ENCODE measurements at regions not wholly inside any gene's neighbourhood (a gene's known extent, or its start where the extent isn't known, plus 50 kb on each side); places are given as distances from the start of the nearest gene placed in this dataset.
A peak's percentile ranks its signal among the peaks of the same experiment; 100 is the strongest.

- H3K4me3 ChIP-seq (ENCODE audit: low read length in 2 of 2) = peak overlapping the region in 1 of 2 donors; percentile 8
- no peaks in the 10 kb centered on the region for H3K36me3 ChIP-seq (ENCODE audit: control insufficient read depth in 1 of 2, insufficient read depth in 2 of 2, low read length in 1 of 2)
- H3K27ac ChIP-seq (ENCODE audit: low read depth in 1 of 2, low read length in 2 of 2) = no peak overlapping the region
- no peaks in the 10 kb centered on the region for H3K27me3 ChIP-seq (ENCODE audit: control insufficient read depth in 1 of 2, insufficient read depth in 2 of 2, low read length in 1 of 2)
- ATAC-seq (ENCODE audit: low FRiP score) (peak; percentile 88), DNase-seq (peak; percentile 78 to 93)
- H3K9me3 ChIP-seq (ENCODE audit: control insufficient read depth, low read length) = no peaks in the 10 kb centered on the region
- intact Hi-C loops (cut with DNase I) = loop anchor here (5.0 kb wide), 1 partner anchor 301 kb away; no protein-coding TSS in a partner anchor
- H3K4me1 ChIP-seq (ENCODE audit: control insufficient read depth in 1 of 2, insufficient read depth in 2 of 2, low read length in 2 of 2) = no peaks in the 10 kb centered on the region
- WGBS, 2 donors = 2 to 3% methylated on average over 29 of the region's 29 CpGs
Observed at GRCh38 chr16:86761111-86762031, 183.0 kb downstream of the FOXL1 start.

DNA sequence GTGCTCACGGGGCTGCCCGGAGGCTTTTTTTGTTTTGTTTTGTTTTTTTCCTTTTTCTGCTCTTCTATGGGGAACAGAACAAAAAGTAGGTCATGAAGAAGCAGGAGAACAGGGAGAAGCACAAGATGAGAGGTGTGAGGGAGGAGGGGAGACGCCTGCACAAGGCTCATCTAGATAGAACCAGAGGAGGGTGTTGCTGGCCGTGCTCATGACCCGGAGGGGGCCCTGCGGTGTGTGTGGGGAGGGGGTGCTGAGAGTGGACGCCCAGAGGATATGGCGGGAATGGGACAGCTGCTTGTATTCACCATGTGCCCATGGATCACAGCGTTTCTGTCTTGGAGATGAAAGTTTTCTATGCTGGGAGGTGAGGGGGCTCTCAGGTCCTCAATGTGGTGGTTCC is 183.7 kb downstream of the FOXL1 start:
- no peak for ATAC-seq (ENCODE audit: low FRiP score)
- Histone ChIP-seq H3K36me3 (ENCODE audit: control insufficient read depth in 1 of 2, insufficient read depth in 2 of 2, low read length in 1 of 2) (no peaks in the 10 kb centered on the region), H3K27me3 (ENCODE audit: control insufficient read depth in 1 of 2, insufficient read depth in 2 of 2, low read length in 1 of 2) (no peaks in the 10 kb centered on the region), H3K4me3 (ENCODE audit: low read length in 2 of 2) (no peak overlapping the region), H3K27ac (ENCODE audit: low read depth in 1 of 2, low read length in 2 of 2) (no peak overlapping the region), H3K4me1 (ENCODE audit: control insufficient read depth in 1 of 2, insufficient read depth in 2 of 2, low read length in 2 of 2) (no peaks in the 10 kb centered on the region), H3K9me3 (ENCODE audit: control insufficient read depth, low read length) (no peaks in the 10 kb centered on the region)
- no peak for DNase-seq
- intact Hi-C loops (cut with DNase I) = loop anchor here (5.0 kb wide), 1 partner anchor 300 kb away; no protein-coding TSS in a partner anchor
- 49 to 55% methylated on average over 9 of the region's 9 CpGs for WGBS, 2 donors

- Histone ChIP-seq H3K27ac (ENCODE audit: low read depth in 1 of 2, low read length in 2 of 2) (no peak overlapping the region), H3K36me3 (ENCODE audit: control insufficient read depth in 1 of 2, insufficient read depth in 2 of 2, low read length in 1 of 2) (no peaks in the 10 kb centered on the region), H3K9me3 (ENCODE audit: control insufficient read depth, low read length) (no peaks in the 10 kb centered on the region), H3K27me3 (ENCODE audit: control insufficient read depth in 1 of 2, insufficient read depth in 2 of 2, low read length in 1 of 2) (no peaks in the 10 kb centered on the region), H3K4me3 (ENCODE audit: low read length in 2 of 2) (no peak overlapping the region), H3K4me1 (ENCODE audit: control insufficient read depth in 1 of 2, insufficient read depth in 2 of 2, low read length in 2 of 2) (no peaks in the 10 kb centered on the region)
- ATAC-seq (ENCODE audit: low FRiP score) (no peak), DNase-seq (no peak)
- WGBS, 2 donors = 87 to 89% methylated on average over 12 of the region's 12 CpGs
- intact Hi-C loops (cut with DNase I) = loop anchor here (5.0 kb wide), 1 partner anchor 298 kb away; no protein-coding TSS in a partner anchor
Observed at GRCh38 chr16:86763819-86764218, 185.5 kb downstream of the FOXL1 start.

DNA sequence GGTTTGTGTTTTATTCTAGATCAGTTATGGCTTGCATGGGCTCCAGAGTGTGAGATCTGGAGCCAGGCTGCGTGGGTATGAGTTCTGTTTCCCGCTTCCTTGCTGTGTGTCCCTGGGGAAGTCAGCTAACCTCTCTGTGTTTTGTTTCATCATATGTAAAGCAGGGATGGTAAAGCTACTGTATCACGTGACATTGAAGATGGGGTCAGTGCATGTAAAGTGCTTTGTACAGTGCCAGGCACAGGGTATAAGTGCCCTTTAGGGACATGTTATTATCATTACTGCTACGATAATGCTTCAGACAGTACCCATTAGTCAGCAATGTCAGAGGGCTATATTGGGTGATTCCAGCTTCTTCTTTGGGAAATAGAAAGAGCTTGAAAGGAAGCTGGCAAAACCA is 186.2 kb downstream of the FOXL1 start:
- 93 to 95% methylated on average over 4 of the region's 4 CpGs for WGBS, 2 donors
- ATAC-seq (ENCODE audit: low FRiP score) (no peak), DNase-seq (no peak)
- no peaks in the 10 kb centered on the region for H3K4me1 ChIP-seq (ENCODE audit: control insufficient read depth in 1 of 2, insufficient read depth in 2 of 2, low read length in 2 of 2)
- H3K27me3 ChIP-seq (ENCODE audit: control insufficient read depth in 1 of 2, insufficient read depth in 2 of 2, low read length in 1 of 2) = no peaks in the 10 kb centered on the region
- intact Hi-C loops (cut with DNase I) = loop anchor here (5.0 kb wide), 1 partner anchor 298 kb away; no protein-coding TSS in a partner anchor
- no peaks in the 10 kb centered on the region for H3K36me3 ChIP-seq (ENCODE audit: control insufficient read depth in 1 of 2, insufficient read depth in 2 of 2, low read length in 1 of 2)
- H3K4me3 ChIP-seq (ENCODE audit: low read length in 2 of 2) = no peak overlapping the region
- no peaks in the 10 kb centered on the region for H3K9me3 ChIP-seq (ENCODE audit: control insufficient read depth, low read length)
- H3K27ac ChIP-seq (ENCODE audit: low read depth in 1 of 2, low read length in 2 of 2) = no peak overlapping the region

DNA sequence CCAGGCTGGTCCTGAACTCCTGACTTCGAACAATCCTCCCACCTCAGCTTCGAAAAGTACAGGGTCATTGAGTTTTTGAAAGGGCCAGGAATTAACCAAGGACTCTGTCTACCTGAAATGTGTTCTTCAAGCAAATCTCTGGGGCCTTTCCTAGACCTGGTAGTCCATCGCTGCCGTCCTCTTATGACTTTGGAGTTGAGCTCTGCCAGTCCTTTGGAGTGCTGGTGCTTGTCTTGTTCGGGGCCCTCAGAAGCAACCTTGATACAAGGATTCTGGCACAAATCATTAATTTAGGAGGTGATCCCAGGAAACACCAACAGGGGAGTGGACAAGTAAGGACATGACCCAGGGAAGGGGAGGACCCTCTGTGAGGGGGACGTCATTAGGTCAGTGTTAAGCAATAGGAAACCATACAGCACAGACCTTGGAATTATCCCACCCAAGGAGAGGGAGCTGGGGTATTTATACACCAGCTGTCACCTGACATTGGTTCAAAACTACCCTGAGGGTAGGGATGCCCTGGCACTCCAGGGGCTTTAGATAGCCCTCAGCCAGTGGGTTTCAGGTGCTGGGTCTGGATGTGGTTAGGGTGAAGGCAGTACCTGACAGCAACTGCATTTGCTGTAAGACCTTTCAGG is 187.2 kb downstream of the FOXL1 start:
- DNase-seq (no peak), ATAC-seq (ENCODE audit: low FRiP score) (no peak)

DNA sequence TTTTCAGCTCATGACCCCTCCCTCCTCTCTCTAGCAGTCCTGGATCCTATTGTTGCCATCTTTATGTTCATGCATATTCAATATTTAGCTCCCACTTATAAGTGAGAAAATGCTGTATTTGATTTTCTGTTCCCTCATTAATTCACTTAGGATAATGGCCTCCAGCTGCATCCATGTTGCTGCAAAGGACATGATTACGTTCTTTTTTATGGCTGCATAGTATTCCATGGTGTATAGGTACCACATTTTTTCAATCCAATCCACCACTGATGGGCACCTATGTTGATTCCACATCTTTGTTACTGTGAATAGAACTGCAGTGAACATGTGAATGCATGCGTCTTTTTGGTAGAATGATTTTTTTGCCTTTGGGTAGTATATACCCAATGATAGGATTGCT is 188.4 kb downstream of the FOXL1 start:
- Histone ChIP-seq H3K9me3 (ENCODE audit: control insufficient read depth, low read length) (no peaks in the 10 kb centered on the region), H3K27ac (ENCODE audit: low read depth in 1 of 2, low read length in 2 of 2) (no peak overlapping the region), H3K4me1 (ENCODE audit: control insufficient read depth in 1 of 2, insufficient read depth in 2 of 2, low read length in 2 of 2) (no peaks in the 10 kb centered on the region), H3K27me3 (ENCODE audit: control insufficient read depth in 1 of 2, insufficient read depth in 2 of 2, low read length in 1 of 2) (no peaks in the 10 kb centered on the region), H3K36me3 (ENCODE audit: control insufficient read depth in 1 of 2, insufficient read depth in 2 of 2, low read length in 1 of 2) (no peaks in the 10 kb centered on the region), H3K4me3 (ENCODE audit: low read length in 2 of 2) (no peak overlapping the region)
- ATAC-seq (ENCODE audit: low FRiP score) = no peak
- 93 to 96% methylated on average over 2 of the region's 2 CpGs for WGBS, 2 donors
- intact Hi-C loops (cut with DNase I) = no loop called here
- DNase-seq = no peak

More for the DNA sequence above, 187.2 kb downstream of the FOXL1 start:
- Histone ChIP-seq H3K4me3 (ENCODE audit: low read length in 2 of 2) (no peak overlapping the region), H3K9me3 (ENCODE audit: control insufficient read depth, low read length) (no peaks in the 10 kb centered on the region), H3K27ac (ENCODE audit: low read depth in 1 of 2, low read length in 2 of 2) (no peak overlapping the region), H3K36me3 (ENCODE audit: control insufficient read depth in 1 of 2, insufficient read depth in 2 of 2, low read length in 1 of 2) (no peaks in the 10 kb centered on the region), H3K4me1 (ENCODE audit: control insufficient read depth in 1 of 2, insufficient read depth in 2 of 2, low read length in 2 of 2) (no peaks in the 10 kb centered on the region), H3K27me3 (ENCODE audit: control insufficient read depth in 1 of 2, insufficient read depth in 2 of 2, low read length in 1 of 2) (no peaks in the 10 kb centered on the region)
- intact Hi-C loops (cut with DNase I) = no loop called here
- 96 to 97% methylated on average over 6 of the region's 6 CpGs for WGBS, 2 donors

DNA sequence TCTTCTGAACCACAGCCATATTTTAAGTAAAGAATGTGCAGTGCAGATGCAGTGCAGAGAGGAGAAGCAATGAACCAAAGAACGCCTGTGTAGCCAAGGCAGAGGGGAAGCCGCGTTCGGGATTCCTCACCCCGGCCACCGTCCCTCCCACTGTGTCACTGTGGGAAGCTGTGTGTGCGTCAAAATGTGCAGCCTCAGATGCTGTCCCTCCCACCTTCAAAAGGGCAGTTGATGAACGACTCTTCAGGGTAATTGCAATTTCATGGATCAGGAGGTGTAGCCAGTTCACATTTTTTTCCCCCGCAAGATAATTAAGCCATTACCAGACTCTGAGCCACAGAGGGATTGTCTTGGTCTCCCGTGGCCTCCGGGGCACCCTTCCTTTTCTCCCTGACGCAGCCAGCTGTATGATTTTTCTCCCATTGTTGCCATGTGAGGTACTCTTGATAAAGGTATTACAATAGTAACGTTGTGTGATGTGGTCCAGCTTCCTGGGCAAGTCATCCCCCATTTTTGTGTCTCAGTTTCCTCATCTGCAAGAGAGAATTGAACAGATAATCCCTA is 190.0 kb downstream of the FOXL1 start:
- DNase-seq = no peak
- H3K27ac ChIP-seq (ENCODE audit: low read depth in 1 of 2, low read length in 2 of 2) = no peak overlapping the region
- intact Hi-C loops (cut with DNase I) = no loop called here
- no peak for ATAC-seq (ENCODE audit: low FRiP score)
- no peaks in the 10 kb centered on the region for H3K27me3 ChIP-seq (ENCODE audit: control insufficient read depth in 1 of 2, insufficient read depth in 2 of 2, low read length in 1 of 2)
- H3K4me1 ChIP-seq (ENCODE audit: control insufficient read depth in 1 of 2, insufficient read depth in 2 of 2, low read length in 2 of 2) = no peaks in the 10 kb centered on the region
- H3K36me3 ChIP-seq (ENCODE audit: control insufficient read depth in 1 of 2, insufficient read depth in 2 of 2, low read length in 1 of 2) = no peaks in the 10 kb centered on the region
- H3K4me3 ChIP-seq (ENCODE audit: low read length in 2 of 2) = no peak overlapping the region
- 81 to 86% methylated on average over 13 of the region's 13 CpGs for WGBS, 2 donors
- H3K9me3 ChIP-seq (ENCODE audit: control insufficient read depth, low read length) = no peaks in the 10 kb centered on the region

DNA sequence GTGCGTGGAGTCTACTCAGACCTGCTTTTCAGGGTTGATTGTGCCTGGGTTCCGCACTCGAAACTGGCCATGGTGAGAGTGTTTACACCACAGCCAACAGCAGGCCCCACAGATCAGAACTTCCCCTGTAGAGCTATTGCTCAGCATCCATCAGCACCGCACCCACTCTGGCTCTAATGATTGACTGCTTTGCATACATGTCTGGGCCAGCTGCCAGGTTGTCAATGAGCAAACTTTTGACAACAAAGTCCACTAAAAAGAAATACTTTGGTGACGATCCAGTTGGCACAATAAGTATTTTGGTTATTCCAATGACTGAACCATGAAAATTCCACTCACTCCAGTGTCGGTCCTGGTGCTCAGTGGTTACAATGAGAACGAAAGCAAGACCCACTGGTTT is 190.7 kb downstream of the FOXL1 start:
- no peaks in the 10 kb centered on the region for H3K4me1 ChIP-seq (ENCODE audit: control insufficient read depth in 1 of 2, insufficient read depth in 2 of 2, low read length in 2 of 2)
- ATAC-seq (ENCODE audit: low FRiP score) = no peak
- H3K27ac ChIP-seq (ENCODE audit: low read depth in 1 of 2, low read length in 2 of 2) = no peak overlapping the region
- 23 to 29% methylated on average over 7 of the region's 7 CpGs for WGBS, 2 donors
- intact Hi-C loops (cut with DNase I) = no loop called here
- DNase-seq = peak; percentile 82 to 84
- no peaks in the 10 kb centered on the region for H3K36me3 ChIP-seq (ENCODE audit: control insufficient read depth in 1 of 2, insufficient read depth in 2 of 2, low read length in 1 of 2)
- no peak overlapping the region for H3K4me3 ChIP-seq (ENCODE audit: low read length in 2 of 2)
- H3K27me3 ChIP-seq (ENCODE audit: control insufficient read depth in 1 of 2, insufficient read depth in 2 of 2, low read length in 1 of 2) = no peaks in the 10 kb centered on the region
- H3K9me3 ChIP-seq (ENCODE audit: control insufficient read depth, low read length) = no peaks in the 10 kb centered on the region

Data from aorta (tissue), 5 donors.